Psoas muscle (tissue), 7 donors: ENCODE measurements at regions not wholly inside any gene's neighbourhood (a gene's known extent, or its start where the extent isn't known, plus 50 kb on each side); places are given as distances from the start of the nearest gene placed in this dataset.

ENCODE experiments used
- ATAC-seq, 4 donors: fragments of 200-7000 bp; cut with Tn5 transposase; one replicate each; pipeline ENCODE4 v1.9.1; 2020; ENCODE audit warnings: moderate library complexity in 3 of 4, mild to moderate bottlenecking in 2 of 4
- DNase-seq, 2 donors: peaks; one replicate each; pipeline ENCODE4 v3.0.0-alpha.2; 2020
- H3K27ac ChIP-seq: fragments of 200-600 bp; one replicate; pipeline ENCODE4 v1.8.0; 2022
- H3K27me3 ChIP-seq, 3 donors: fragments of 200-600 bp in 1 of 3; one replicate each; pipeline versions ENCODE4 v1.6.1 to v1.8.0; 2013 to 2022; ENCODE audit warnings: low read length in 2 of 3, mild to moderate bottlenecking in 2 of 3, moderate library complexity in 1 of 3; ENCODE audit not compliant: insufficient read depth in 3 of 3
- H3K36me3 ChIP-seq, 2 donors: fragments of 200-600 bp in 1 of 2; one replicate each; pipeline versions ENCODE4 v1.6.1 to v1.8.0; 2013 to 2022; ENCODE audit warnings: low read depth in 1 of 2, mild to moderate bottlenecking in 1 of 2, moderate library complexity in 1 of 2; ENCODE audit not compliant: insufficient read depth in 1 of 2
- H3K4me1 ChIP-seq: fragments of 200-600 bp; one replicate; pipeline ENCODE4 v1.8.0; 2022
- H3K4me3 ChIP-seq: fragments of 200-600 bp; one replicate; pipeline ENCODE4 v1.8.0; 2022; ENCODE audit warnings: mild to moderate bottlenecking
- H3K9me3 ChIP-seq: fragments of 200-600 bp; one replicate; pipeline ENCODE4 v1.8.0; 2022
- CTCF ChIP-seq: fragments of 200-600 bp; IDR thresholded peaks from one replicate; pipeline ENCODE4 v1.8.0; 2022; ENCODE audit warnings: antibody characterized with exemption
- WGBS, 3 donors: extraction: QIAGEN DNeasy Blood & Tissue Kit; methylation state at CpG; one replicate each; pipeline versions ENCODE4 v1.1.6 to v1.1.7; 2013; 5-methylcytosine and 5-hydroxymethylcytosine counted together
- intact Hi-C, 2 donors: fragments of 100-400 bp; cut with DNase I; formaldehyde crosslinking; loops; one replicate each; pipeline versions ENCODE4 v1.11.0 to v1.14.2; 2022
- donor health status: healthy with polysubstance abuse.
- donor health status: DM: no; HTN: no; CAD: no; lungs with moderate emphysema.
- donor health status: Bipolar disorder and iron deficiency.
- donor health status: healthy.
- donor health status: DM: yes; HTN: yes; CAD: no.
- donor health status: DM: no; HTN: no; CAD: no.
- donor health status: DM: yes; HTN: yes; CAD: no.

GRCh38 chr1:93013145-93014065 is 52.1 kb upstream of the DIPK1A start:
- intact Hi-C loops, result no loop called here
- Histone ChIP-seq H3K9me3 (no peaks in the 10 kb centered on the region), H3K27ac (peak overlapping the region; percentile 79), H3K36me3 (no peaks in the 10 kb centered on the region), H3K4me1 (peaks cover 43% of the 10 kb centered on the region), H3K4me3 (no peak overlapping the region), H3K27me3 (no peaks in the 10 kb centered on the region)
- ATAC-seq, result peak in 3 of 4 donors; percentile 34 to 50 (median 47)
- TF ChIP-seq CTCF, result no peak
- no peak for DNase-seq
- 47 to 63% (median 58%) methylated on average over 4 of the region's 4 CpGs for WGBS, 3 donors

GRCh38 chr1:93014168-93014567 is 52.9 kb upstream of the DIPK1A start:
- peak overlapping the region; percentile 79 for H3K27ac ChIP-seq
- intact Hi-C loops, result no loop called here

GRCh38 chr1:93015590-93015989 is 54.3 kb upstream of the DIPK1A start:
- Histone ChIP-seq H3K9me3 (no peaks in the 10 kb centered on the region), H3K4me3 (peak overlapping the region; percentile 44), H3K4me1 (peaks cover 43% of the 10 kb centered on the region), H3K36me3 (no peaks in the 10 kb centered on the region), H3K27me3 (no peaks in the 10 kb centered on the region), H3K27ac (peak overlapping the region; percentile 79)
- DNase-seq, result no peak
- peak; percentile 64 to 89 (median 78) for ATAC-seq
- TF ChIP-seq CTCF, result no peak
- 10 to 17% (median 16%) methylated on average over 2 of the region's 2 CpGs for WGBS, 3 donors
- intact Hi-C loops, result no loop called here

More at GRCh38 chr1:93014168-93014567, 52.9 kb upstream of the DIPK1A start:
- DNase-seq (no peak), ATAC-seq (no peak)
- no peak overlapping the region for H3K4me3 ChIP-seq
- H3K9me3 ChIP-seq, result no peaks in the 10 kb centered on the region
- 36 to 56% (median 43%) methylated on average over 2 of the region's 2 CpGs for WGBS, 3 donors
- H3K27me3 ChIP-seq, result no peaks in the 10 kb centered on the region
- TF ChIP-seq CTCF, result no peak
- no peaks in the 10 kb centered on the region for H3K36me3 ChIP-seq
- peaks cover 43% of the 10 kb centered on the region for H3K4me1 ChIP-seq

- ATAC-seq (peak; percentile 64 to 84 (median 74)), DNase-seq (no peak)
- H3K27ac ChIP-seq, result peak overlapping the region; percentile 79
- H3K9me3 ChIP-seq, result no peaks in the 10 kb centered on the region
- H3K4me3 ChIP-seq, result peak overlapping the region; percentile 44
- intact Hi-C loops, result no loop called here
- no peak for TF ChIP-seq CTCF
- H3K27me3 ChIP-seq, result no peaks in the 10 kb centered on the region
- peaks cover 45% of the 10 kb centered on the region for H3K4me1 ChIP-seq
- 19 to 25% (median 24%) methylated on average over 4 of the region's 4 CpGs for WGBS, 3 donors
- H3K36me3 ChIP-seq, result no peaks in the 10 kb centered on the region
Observed at GRCh38 chr1:93016171-93016570, 54.9 kb upstream of the DIPK1A start.
